CD4-positive, alpha-beta T cell (primary cell): ENCODE measurements at regions not wholly inside any gene's neighbourhood (a gene's known extent, or its start where the extent isn't known, plus 50 kb on each side); places are given as distances from the start of the nearest gene placed in this dataset.

Experiments
- ATAC-seq: fragments of 200-7000 bp; cut with Tn5 transposase; one replicate; pipeline ENCODE4 v1.10.0; 2022; ENCODE audit warnings: mild to moderate bottlenecking; ENCODE audit not compliant: poor library complexity
- CTCF ChIA-PET: fragments of 350-600 bp; sonication (Branson Sonifier 250); formaldehyde crosslinking; loops from one replicate; lab custom pipeline; 2021; ENCODE audit warnings: antibody characterized with exemption, inconsistent platforms; lab: Charles Lee
- POLR2A ChIA-PET: fragments of 350-600 bp; sonication (Branson Sonifier 250); formaldehyde crosslinking; loops from one replicate; lab custom pipeline; 2021; ENCODE audit warnings: antibody characterized with exemption, inconsistent platforms; lab: Charles Lee
- DNase-seq, 14 experiments: peaks; one replicate each; pipeline ENCODE4 v3.0.0-alpha.2; 2013 to 2020; ENCODE audit warnings: mixed read lengths in 2 of 14
- H3K27ac ChIP-seq, 2 donors: one replicate each; pipeline versions ENCODE4 v1.5.1 to v1.7.0; 2013; ENCODE audit warnings: low read length in 2 of 2, low read depth in 1 of 2, mild to moderate bottlenecking in 1 of 2
- H3K27me3 ChIP-seq, 2 experiments: 1 replicate in 1 of 2; 2 replicates in 1 of 2; pipeline versions ENCODE4 v1.6.1 to v1.7.0; 2013; ENCODE audit warnings: low read length in 2 of 2, control low read depth in 1 of 2, mild to moderate bottlenecking in 1 of 2, moderate library complexity in 1 of 2; ENCODE audit not compliant: insufficient read depth in 2 of 2, control insufficient read depth in 1 of 2
- H3K36me3 ChIP-seq: one replicate; pipeline ENCODE4 v1.6.1; 2013; ENCODE audit warnings: low read length, control low read depth; ENCODE audit not compliant: insufficient read depth
- H3K4me1 ChIP-seq: one replicate; pipeline ENCODE4 v1.6.1; 2013; ENCODE audit warnings: low read length, control low read depth; ENCODE audit not compliant: insufficient read depth
- H3K4me3 ChIP-seq: one replicate; pipeline ENCODE4 v1.5.1; 2013; ENCODE audit warnings: mild to moderate bottlenecking, low read length, moderate library complexity
- H3K9me3 ChIP-seq, 2 experiments: 1 replicate in 1 of 2; 2 replicates in 1 of 2; pipeline versions ENCODE4 v1.6.1 to v1.7.0; 2013; ENCODE audit warnings: low read length in 2 of 2, mild to moderate bottlenecking in 2 of 2, control low read depth in 1 of 2, moderate library complexity in 1 of 2; ENCODE audit not compliant: control insufficient read depth in 1 of 2, insufficient read depth in 1 of 2
- H3K27ac Mint-ChIP-seq: one replicate; pipeline ENCODE4 v1.8.0; 2020; ENCODE audit warnings: mixed read lengths
- H3K27me3 Mint-ChIP-seq: one replicate; pipeline ENCODE4 v1.8.0; 2021; ENCODE audit warnings: mixed read lengths
- H3K36me3 Mint-ChIP-seq: one replicate; pipeline ENCODE4 v1.8.0; 2021; ENCODE audit warnings: low read depth, mixed read lengths
- H3K4me1 Mint-ChIP-seq: one replicate; pipeline ENCODE4 v1.8.0; 2021; ENCODE audit warnings: low read depth, mixed read lengths
- H3K4me3 Mint-ChIP-seq: one replicate; pipeline ENCODE4 v1.8.0; 2020; ENCODE audit warnings: mild to moderate bottlenecking, mixed read lengths
- H3K9me3 Mint-ChIP-seq: one replicate; pipeline ENCODE4 v1.8.0; 2020; ENCODE audit warnings: mixed read lengths
- CTCF ChIP-seq: fragments of 200-600 bp; IDR thresholded peaks from one replicate; pipeline ENCODE4 v1.8.0; 2022; ENCODE audit warnings: antibody characterized with exemption, mild to moderate bottlenecking
- intact Hi-C, 2 experiments: fragments of 100-400 bp; cut with DNase I in 1 of 2; cut with micrococcal nuclease in 1 of 2; formaldehyde crosslinking; loops; one replicate each; pipeline versions ENCODE4 v1.15.1 to v1.9.0; 2023 to 2025; cut with DNase I, micrococcal nuclease

GRCh38 chr10:128869101-128869749, 597.8 kb upstream of the MGMT start:
- intact Hi-C loops = no loop called here
- Histone ChIP-seq H3K4me3 (no peak overlapping the region), H3K36me3 (no peaks in the 10 kb centered on the region), H3K27ac (no peak overlapping the region), H3K27me3 (no peaks in the 10 kb centered on the region), H3K9me3 (peaks cover 0 to 8% of the 10 kb centered on the region in 2 experiments), H3K4me1 (no peaks in the 10 kb centered on the region)
- POLR2A ChIA-PET = no interaction called here
- Mint-ChIP-seq H3K4me3 (no peak overlapping the region), H3K36me3 (no peaks in the 10 kb centered on the region), H3K27ac (no peak overlapping the region), H3K27me3 (no peaks in the 10 kb centered on the region), H3K4me1 (no peaks in the 10 kb centered on the region), H3K9me3 (no peaks in the 10 kb centered on the region)
- no peak for ATAC-seq
- DNase-seq = no peak
- TF ChIP-seq CTCF = no peak
- CTCF ChIA-PET = no interaction called here

GRCh38 chr10:128870830-128871597, 596.0 kb upstream of the MGMT start:
- ChIA-PET CTCF (no interaction called here), POLR2A (no interaction called here)
- no peak overlapping the region for H3K4me3 Mint-ChIP-seq
- ATAC-seq = no peak
- no peak overlapping the region for H3K27ac Mint-ChIP-seq
- Histone ChIP-seq H3K9me3 (no peaks in the 10 kb centered on the region), H3K27ac (no peak overlapping the region), H3K27me3 (no peaks in the 10 kb centered on the region), H3K4me1 (no peaks in the 10 kb centered on the region), H3K4me3 (no peak overlapping the region), H3K36me3 (no peaks in the 10 kb centered on the region)
- TF ChIP-seq CTCF = no peak
- H3K27me3 Mint-ChIP-seq = no peaks in the 10 kb centered on the region
- peak in 1 of 14 experiments; percentile 1 for DNase-seq
- no peaks in the 10 kb centered on the region for H3K36me3 Mint-ChIP-seq
- H3K4me1 Mint-ChIP-seq = no peaks in the 10 kb centered on the region
- intact Hi-C loops = no loop called here
- no peaks in the 10 kb centered on the region for H3K9me3 Mint-ChIP-seq

DNA sequence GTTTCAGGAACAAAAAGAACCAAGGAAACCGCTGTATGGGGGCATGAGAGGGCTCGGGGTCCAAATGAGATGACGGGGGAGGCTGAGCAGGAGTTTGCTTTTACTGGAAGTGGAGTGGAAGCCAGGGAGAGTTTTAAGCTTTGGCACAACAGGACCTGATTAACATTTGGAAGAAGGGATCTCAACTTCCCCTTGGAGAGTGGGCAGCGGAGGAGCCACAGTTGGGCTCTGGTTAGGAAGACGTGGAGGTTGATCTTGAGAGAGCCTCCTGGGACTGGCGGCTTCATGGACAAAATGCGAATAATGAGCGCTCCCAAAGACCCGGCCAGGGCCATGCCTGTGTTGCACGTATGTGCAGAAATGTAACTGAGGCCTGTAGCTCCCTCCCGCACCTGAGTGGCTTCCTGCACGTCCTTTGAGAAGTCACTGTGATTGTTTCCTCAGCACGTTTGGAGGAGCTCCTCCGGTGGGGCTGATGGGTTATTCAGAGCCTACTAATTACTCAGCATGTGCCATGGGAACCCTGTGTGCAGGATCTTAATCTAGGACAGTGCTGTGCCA, 595.3 kb upstream of the MGMT start:
- H3K4me3 Mint-ChIP-seq = no peak overlapping the region
- POLR2A ChIA-PET = no interaction called here
- DNase-seq (no peak), ATAC-seq (no peak)
- Histone ChIP-seq H3K4me3 (no peak overlapping the region), H3K9me3 (no peaks in the 10 kb centered on the region), H3K36me3 (no peaks in the 10 kb centered on the region), H3K4me1 (no peaks in the 10 kb centered on the region), H3K27ac (no peak overlapping the region), H3K27me3 (no peaks in the 10 kb centered on the region)
- CTCF ChIA-PET = no interaction called here
- intact Hi-C loops = no loop called here
- TF ChIP-seq CTCF = no peak
- no peaks in the 10 kb centered on the region for H3K27me3 Mint-ChIP-seq
- no peak overlapping the region for H3K27ac Mint-ChIP-seq
- H3K4me1 Mint-ChIP-seq = no peaks in the 10 kb centered on the region
- no peaks in the 10 kb centered on the region for H3K9me3 Mint-ChIP-seq
- no peaks in the 10 kb centered on the region for H3K36me3 Mint-ChIP-seq
